ENCODE measurements at regions not wholly inside any gene's neighbourhood (a gene's known extent, or its start where the extent isn't known, plus 50 kb on each side); places are given as distances from the start of the nearest gene placed in this dataset.

- H3K9me3 ChIP-seq (ENCODE audit: control insufficient read depth, low read length) = no peaks in the 10 kb centered on the region
- no peak overlapping the region for H3K27ac ChIP-seq (ENCODE audit: low read depth, low read length, severe bottlenecking)
- H3K36me3 ChIP-seq (ENCODE audit: control insufficient read depth, insufficient read depth, low read length) = no peaks in the 10 kb centered on the region
- no CpG with 5 or more reads among the region's 1 CpG for WGBS, 2 experiments (ENCODE audit: insufficient coverage in 2 of 2)
- no peaks in the 10 kb centered on the region for H3K4me1 ChIP-seq (ENCODE audit: control insufficient read depth, insufficient read depth, low read length, poor library complexity, severe bottlenecking)
- no peak overlapping the region for H3K4me3 ChIP-seq (ENCODE audit: extremely low read depth, insufficient read depth, low read length, poor library complexity, severe bottlenecking)
These were observed 237.3 kb upstream of the ZBTB20 start for GRCh38 chr3:115384381-115384780.

GRCh38 chr3:115385774-115386730 lies 237.3 kb upstream of the GAP43 start:
- Histone ChIP-seq H3K27ac (ENCODE audit: low read depth, low read length, severe bottlenecking) (no peak overlapping the region), H3K4me3 (ENCODE audit: extremely low read depth, insufficient read depth, low read length, poor library complexity, severe bottlenecking) (no peak overlapping the region), H3K4me1 (ENCODE audit: control insufficient read depth, insufficient read depth, low read length, poor library complexity, severe bottlenecking) (no peaks in the 10 kb centered on the region), H3K9me3 (ENCODE audit: control insufficient read depth, low read length) (no peaks in the 10 kb centered on the region), H3K36me3 (ENCODE audit: control insufficient read depth, insufficient read depth, low read length) (no peaks in the 10 kb centered on the region)
- 100% methylated on average over 1 of the region's 7 CpGs; no CpG with 5 or more reads in 1 of the 2 experiments for WGBS, 2 experiments (ENCODE audit: insufficient coverage in 2 of 2)

- WGBS, 2 experiments (ENCODE audit: insufficient coverage in 2 of 2) = 100% methylated on average over 1 of the region's 1 CpG
- H3K9me3 ChIP-seq (ENCODE audit: control insufficient read depth, low read length) = no peaks in the 10 kb centered on the region
- H3K4me1 ChIP-seq (ENCODE audit: control insufficient read depth, insufficient read depth, low read length, poor library complexity, severe bottlenecking) = no peaks in the 10 kb centered on the region
- no peak overlapping the region for H3K4me3 ChIP-seq (ENCODE audit: extremely low read depth, insufficient read depth, low read length, poor library complexity, severe bottlenecking)
- no peak overlapping the region for H3K27ac ChIP-seq (ENCODE audit: low read depth, low read length, severe bottlenecking)
- H3K36me3 ChIP-seq (ENCODE audit: control insufficient read depth, insufficient read depth, low read length) = no peaks in the 10 kb centered on the region
These were observed 235.1 kb upstream of the GAP43 start for GRCh38 chr3:115388166-115388565.

GRCh38 chr3:115388811-115389210 lies 234.5 kb upstream of the GAP43 start:
- WGBS, 2 experiments (ENCODE audit: insufficient coverage in 2 of 2) = 83% methylated on average over 2 of the region's 3 CpGs; no CpG with 5 or more reads in 1 of the 2 experiments
- no peaks in the 10 kb centered on the region for H3K36me3 ChIP-seq (ENCODE audit: control insufficient read depth, insufficient read depth, low read length)
- no peak overlapping the region for H3K27ac ChIP-seq (ENCODE audit: low read depth, low read length, severe bottlenecking)
- no peak overlapping the region for H3K4me3 ChIP-seq (ENCODE audit: extremely low read depth, insufficient read depth, low read length, poor library complexity, severe bottlenecking)
- H3K9me3 ChIP-seq (ENCODE audit: control insufficient read depth, low read length) = no peaks in the 10 kb centered on the region
- H3K4me1 ChIP-seq (ENCODE audit: control insufficient read depth, insufficient read depth, low read length, poor library complexity, severe bottlenecking) = no peaks in the 10 kb centered on the region

- no peaks in the 10 kb centered on the region for H3K36me3 ChIP-seq (ENCODE audit: control insufficient read depth, insufficient read depth, low read length)
- no peak overlapping the region for H3K4me3 ChIP-seq (ENCODE audit: extremely low read depth, insufficient read depth, low read length, poor library complexity, severe bottlenecking)
- no peaks in the 10 kb centered on the region for H3K9me3 ChIP-seq (ENCODE audit: control insufficient read depth, low read length)
- no peaks in the 10 kb centered on the region for H3K4me1 ChIP-seq (ENCODE audit: control insufficient read depth, insufficient read depth, low read length, poor library complexity, severe bottlenecking)
- no peak overlapping the region for H3K27ac ChIP-seq (ENCODE audit: low read depth, low read length, severe bottlenecking)
- 100% methylated on average over 1 of the region's 1 CpG; no CpG with 5 or more reads in 1 of the 2 experiments for WGBS, 2 experiments (ENCODE audit: insufficient coverage in 2 of 2)
These were observed 226.5 kb upstream of the GAP43 start for GRCh38 chr3:115396801-115397200.

- Histone ChIP-seq H3K4me1 (ENCODE audit: control insufficient read depth, insufficient read depth, low read length, poor library complexity, severe bottlenecking) (peaks cover 5% of the 10 kb centered on the region), H3K27ac (ENCODE audit: low read depth, low read length, severe bottlenecking) (no peak overlapping the region), H3K36me3 (ENCODE audit: control insufficient read depth, insufficient read depth, low read length) (no peaks in the 10 kb centered on the region), H3K4me3 (ENCODE audit: extremely low read depth, insufficient read depth, low read length, poor library complexity, severe bottlenecking) (no peak overlapping the region), H3K9me3 (ENCODE audit: control insufficient read depth, low read length) (no peaks in the 10 kb centered on the region)
- WGBS, 2 experiments (ENCODE audit: insufficient coverage in 2 of 2) = no CpG with 5 or more reads among the region's 1 CpG
These were observed 225.9 kb upstream of the GAP43 start for GRCh38 chr3:115397433-115397832.

GRCh38 chr3:115398506-115398905 lies 224.8 kb upstream of the GAP43 start:
- H3K9me3 ChIP-seq (ENCODE audit: control insufficient read depth, low read length) = no peaks in the 10 kb centered on the region
- 95 to 100% methylated on average over 3 of the region's 3 CpGs for WGBS, 2 experiments (ENCODE audit: insufficient coverage in 2 of 2)

GRCh38 chr3:115399750-115400149 lies 223.6 kb upstream of the GAP43 start:
- no peak overlapping the region for H3K4me3 ChIP-seq (ENCODE audit: extremely low read depth, insufficient read depth, low read length, poor library complexity, severe bottlenecking)
- no peaks in the 10 kb centered on the region for H3K9me3 ChIP-seq (ENCODE audit: control insufficient read depth, low read length)
- H3K36me3 ChIP-seq (ENCODE audit: control insufficient read depth, insufficient read depth, low read length) = no peaks in the 10 kb centered on the region
- 71 to 83% methylated on average over 3 to 4 of the region's 4 CpGs for WGBS, 2 experiments (ENCODE audit: insufficient coverage in 2 of 2)
- no peak overlapping the region for H3K27ac ChIP-seq (ENCODE audit: low read depth, low read length, severe bottlenecking)
- H3K4me1 ChIP-seq (ENCODE audit: control insufficient read depth, insufficient read depth, low read length, poor library complexity, severe bottlenecking) = peaks cover 17% of the 10 kb centered on the region

More at GRCh38 chr3:115398506-115398905, 224.8 kb upstream of the GAP43 start:
- H3K4me1 ChIP-seq (ENCODE audit: control insufficient read depth, insufficient read depth, low read length, poor library complexity, severe bottlenecking) = peaks cover 9% of the 10 kb centered on the region
- no peaks in the 10 kb centered on the region for H3K36me3 ChIP-seq (ENCODE audit: control insufficient read depth, insufficient read depth, low read length)
- no peak overlapping the region for H3K27ac ChIP-seq (ENCODE audit: low read depth, low read length, severe bottlenecking)
- no peak overlapping the region for H3K4me3 ChIP-seq (ENCODE audit: extremely low read depth, insufficient read depth, low read length, poor library complexity, severe bottlenecking)

- WGBS, 2 experiments (ENCODE audit: insufficient coverage in 2 of 2) = no CpG with 5 or more reads among the region's 2 CpGs
- Histone ChIP-seq H3K4me1 (ENCODE audit: control insufficient read depth, insufficient read depth, low read length, poor library complexity, severe bottlenecking) (peaks cover 27% of the 10 kb centered on the region), H3K27ac (ENCODE audit: low read depth, low read length, severe bottlenecking) (no peak overlapping the region), H3K4me3 (ENCODE audit: extremely low read depth, insufficient read depth, low read length, poor library complexity, severe bottlenecking) (no peak overlapping the region), H3K36me3 (ENCODE audit: control insufficient read depth, insufficient read depth, low read length) (no peaks in the 10 kb centered on the region), H3K9me3 (ENCODE audit: control insufficient read depth, low read length) (no peaks in the 10 kb centered on the region)
These were observed 222.0 kb upstream of the GAP43 start for GRCh38 chr3:115401298-115401697.

- no CpG with 5 or more reads among the region's 1 CpG for WGBS, 2 experiments (ENCODE audit: insufficient coverage in 2 of 2)
- H3K9me3 ChIP-seq (ENCODE audit: control insufficient read depth, low read length) = no peaks in the 10 kb centered on the region
- H3K4me3 ChIP-seq (ENCODE audit: extremely low read depth, insufficient read depth, low read length, poor library complexity, severe bottlenecking) = no peak overlapping the region
- no peak overlapping the region for H3K27ac ChIP-seq (ENCODE audit: low read depth, low read length, severe bottlenecking)
- no peaks in the 10 kb centered on the region for H3K36me3 ChIP-seq (ENCODE audit: control insufficient read depth, insufficient read depth, low read length)
- peaks cover 27% of the 10 kb centered on the region for H3K4me1 ChIP-seq (ENCODE audit: control insufficient read depth, insufficient read depth, low read length, poor library complexity, severe bottlenecking)
These were observed 221.3 kb upstream of the GAP43 start for GRCh38 chr3:115401851-115402501.

GRCh38 chr3:115402651-115403050 lies 220.7 kb upstream of the GAP43 start:
- no peak overlapping the region for H3K4me3 ChIP-seq (ENCODE audit: extremely low read depth, insufficient read depth, low read length, poor library complexity, severe bottlenecking)
- H3K36me3 ChIP-seq (ENCODE audit: control insufficient read depth, insufficient read depth, low read length) = no peaks in the 10 kb centered on the region
- H3K9me3 ChIP-seq (ENCODE audit: control insufficient read depth, low read length) = no peaks in the 10 kb centered on the region
- peaks cover 27% of the 10 kb centered on the region for H3K4me1 ChIP-seq (ENCODE audit: control insufficient read depth, insufficient read depth, low read length, poor library complexity, severe bottlenecking)
- H3K27ac ChIP-seq (ENCODE audit: low read depth, low read length, severe bottlenecking) = no peak overlapping the region
